ENCODE measurements at regions not wholly inside any gene's neighbourhood (a gene's known extent, or its start where the extent isn't known, plus 50 kb on each side); places are given as distances from the start of the nearest gene placed in this dataset.

DNA sequence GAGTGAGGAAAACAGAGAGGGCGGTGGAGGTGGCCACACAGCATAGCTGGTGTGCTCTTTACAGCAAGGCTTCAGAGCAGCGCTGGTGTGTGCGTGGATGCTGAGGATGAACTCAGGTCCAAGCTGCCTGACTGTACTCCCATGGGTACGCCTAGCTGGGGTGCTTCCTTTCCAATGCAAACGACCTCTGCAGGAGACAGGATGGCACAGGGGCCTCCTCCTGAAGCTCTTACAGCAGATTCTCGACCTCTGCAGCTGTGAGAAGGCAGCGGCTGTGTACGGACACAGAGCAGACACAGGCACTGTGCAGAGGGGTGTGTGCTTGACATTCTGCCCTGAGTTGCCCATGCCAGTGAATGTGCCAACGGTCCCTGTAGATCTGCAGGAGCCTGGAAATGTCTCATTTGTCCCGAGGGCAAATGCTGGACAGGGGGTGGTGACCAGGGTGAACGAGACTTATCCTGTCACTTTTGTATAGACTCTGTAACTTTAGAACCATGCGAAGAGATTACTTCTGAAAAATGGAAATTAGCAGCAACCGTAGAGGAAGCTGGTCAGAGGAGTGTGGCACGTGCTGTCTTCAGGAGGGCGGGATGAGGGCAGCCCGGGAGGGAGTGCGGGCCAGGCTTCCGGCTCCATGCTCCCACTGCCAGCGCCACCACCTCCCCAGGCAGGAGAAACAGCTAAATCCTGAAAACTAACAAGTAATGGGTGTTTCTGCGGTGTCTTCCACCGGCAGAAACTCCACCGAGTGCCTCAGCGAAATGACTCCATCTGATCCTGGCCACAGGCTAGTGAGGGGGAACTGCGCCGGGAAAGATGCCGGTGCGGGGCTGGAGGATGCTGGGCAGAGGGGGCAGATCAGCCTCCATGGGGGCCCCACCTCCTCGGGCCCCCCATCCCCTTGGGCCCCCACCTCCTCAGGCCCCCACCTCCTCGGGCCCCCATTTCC is 120.9 kb upstream of the RPS6KA2 start:
- H3K27ac ChIP-seq: no peak overlapping the region
- H3K27me3 ChIP-seq: no peaks in the 10 kb centered on the region
- no peak for DNase-seq
- TF ChIP-seq, protein P1, sequence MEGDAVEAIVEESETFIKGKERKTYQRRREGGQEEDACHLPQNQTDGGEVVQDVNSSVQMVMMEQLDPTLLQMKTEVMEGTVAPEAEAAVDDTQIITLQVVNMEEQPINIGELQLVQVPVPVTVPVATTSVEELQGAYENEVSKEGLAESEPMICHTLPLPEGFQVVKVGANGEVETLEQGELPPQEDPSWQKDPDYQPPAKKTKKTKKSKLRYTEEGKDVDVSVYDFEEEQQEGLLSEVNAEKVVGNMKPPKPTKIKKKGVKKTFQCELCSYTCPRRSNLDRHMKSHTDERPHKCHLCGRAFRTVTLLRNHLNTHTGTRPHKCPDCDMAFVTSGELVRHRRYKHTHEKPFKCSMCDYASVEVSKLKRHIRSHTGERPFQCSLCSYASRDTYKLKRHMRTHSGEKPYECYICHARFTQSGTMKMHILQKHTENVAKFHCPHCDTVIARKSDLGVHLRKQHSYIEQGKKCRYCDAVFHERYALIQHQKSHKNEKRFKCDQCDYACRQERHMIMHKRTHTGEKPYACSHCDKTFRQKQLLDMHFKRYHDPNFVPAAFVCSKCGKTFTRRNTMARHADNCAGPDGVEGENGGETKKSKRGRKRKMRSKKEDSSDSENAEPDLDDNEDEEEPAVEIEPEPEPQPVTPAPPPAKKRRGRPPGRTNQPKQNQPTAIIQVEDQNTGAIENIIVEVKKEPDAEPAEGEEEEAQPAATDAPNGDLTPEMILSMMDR (IDR thresholded peaks at IDR 0.05): no peak
- TF ChIP-seq POLR2A (IDR thresholded peaks at IDR 0.05): no peak
- H3K9me3 ChIP-seq: no peaks in the 10 kb centered on the region
- H3K4me1 ChIP-seq: no peaks in the 10 kb centered on the region
- intact Hi-C loops (cut with DNase I; ENCODE audit: low total_unique reads): no loop called here
- no peak overlapping the region for H3K4me3 ChIP-seq
- H3K36me3 ChIP-seq: no peaks in the 10 kb centered on the region

DNA sequence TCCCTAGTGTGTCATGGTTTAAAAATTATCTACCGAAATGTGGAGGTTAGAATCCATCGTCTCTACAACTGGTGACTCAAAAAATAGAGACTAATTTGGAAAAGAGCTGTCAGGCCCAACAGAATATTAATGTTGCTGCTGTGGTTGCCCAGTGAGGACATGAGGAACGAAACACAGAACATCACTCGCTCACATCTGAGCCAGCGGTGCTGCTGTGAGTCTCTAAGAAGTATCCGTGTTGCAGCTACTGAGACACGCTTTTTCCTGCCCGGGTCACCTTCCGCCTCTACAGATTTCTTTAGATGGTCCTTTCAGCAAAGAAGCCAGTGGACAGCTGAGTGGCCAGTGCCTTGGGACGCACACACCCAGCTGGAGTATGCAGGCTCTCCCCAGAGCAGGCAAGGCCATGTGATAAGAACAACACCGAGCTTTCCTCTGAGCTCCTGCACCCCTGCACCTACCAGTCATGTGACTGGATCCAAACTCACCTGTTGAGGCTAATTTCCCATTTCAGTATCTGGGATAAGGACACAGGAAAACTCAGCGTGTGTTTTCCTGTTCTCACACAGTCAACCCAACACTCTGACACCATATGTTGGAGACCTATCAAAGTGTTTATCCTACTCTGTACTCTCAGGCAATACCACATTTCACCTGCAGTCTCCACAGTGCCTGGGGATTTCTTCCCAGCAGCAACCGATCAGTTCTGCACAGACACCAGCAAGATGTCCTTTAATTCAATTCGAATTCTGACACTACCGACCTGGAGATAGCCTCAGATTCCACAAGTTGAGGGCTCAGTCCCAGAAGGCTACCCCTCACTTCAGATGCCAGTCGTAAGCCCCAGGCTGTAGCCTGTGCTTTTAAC is 119.0 kb upstream of the RPS6KA2 start:
- intact Hi-C loops (cut with DNase I; ENCODE audit: low total_unique reads): no loop called here

DNA sequence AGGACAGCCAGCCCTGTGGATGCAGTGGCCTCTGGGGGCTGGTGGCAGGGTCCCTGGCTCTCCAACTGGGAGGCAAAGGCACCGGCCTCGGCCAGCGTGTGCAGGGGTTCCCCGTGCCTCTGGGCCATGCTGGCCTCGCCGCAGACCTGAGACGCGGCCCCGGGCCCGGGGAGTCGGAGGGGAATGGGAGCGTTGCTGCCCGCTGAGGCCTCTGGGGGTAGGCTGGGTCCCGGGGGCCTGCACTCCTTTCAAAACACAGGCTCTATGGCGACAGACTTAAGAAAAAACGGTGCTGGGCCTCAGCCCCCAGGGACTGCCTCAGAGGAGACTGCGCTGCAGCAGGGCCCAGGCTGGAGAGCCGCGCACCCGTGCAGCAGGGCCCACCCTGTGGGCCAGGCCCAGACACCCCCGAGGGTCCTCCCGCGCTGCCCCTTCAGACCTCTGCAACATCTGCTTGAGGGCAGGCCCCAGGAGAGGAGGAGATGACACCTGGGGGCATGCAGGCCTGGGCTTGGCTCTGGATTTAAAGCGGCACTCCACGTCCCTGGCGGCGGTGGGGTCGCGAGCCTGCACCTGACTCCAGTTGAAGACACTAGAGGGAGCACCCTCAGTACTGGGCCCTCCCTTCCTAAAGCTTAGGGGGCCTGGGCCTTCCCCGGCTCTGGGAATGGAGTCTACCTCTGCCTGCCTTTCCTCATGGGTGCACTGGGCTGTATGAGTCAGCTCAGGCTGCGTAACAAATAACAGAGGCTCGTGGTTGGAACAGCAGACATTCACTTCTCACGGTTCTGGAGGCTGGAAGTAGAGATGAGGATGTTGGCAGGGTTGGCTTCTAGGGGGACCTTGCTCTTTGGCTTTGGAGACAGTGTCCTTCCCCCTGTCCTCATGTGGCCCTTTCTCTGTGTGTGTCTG is 117.4 kb upstream of the RPS6KA2 start:
- Histone ChIP-seq H3K27me3 (no peaks in the 10 kb centered on the region), H3K36me3 (no peaks in the 10 kb centered on the region), H3K27ac (no peak overlapping the region), H3K9me3 (no peaks in the 10 kb centered on the region), H3K4me1 (no peaks in the 10 kb centered on the region), H3K4me3 (no peak overlapping the region)
- intact Hi-C loops (cut with DNase I; ENCODE audit: low total_unique reads): no loop called here
- DNase-seq: no peak
- TF ChIP-seq POLR2A (IDR thresholded peaks at IDR 0.05): no peak
- TF ChIP-seq, protein P1 (IDR thresholded peaks at IDR 0.05): no peak

More for the DNA sequence above, 119.0 kb upstream of the RPS6KA2 start:
- no peak for DNase-seq
- H3K27ac ChIP-seq: no peak overlapping the region
- TF ChIP-seq POLR2A (IDR thresholded peaks at IDR 0.05): no peak
- TF ChIP-seq, protein P1 (IDR thresholded peaks at IDR 0.05): no peak
- H3K36me3 ChIP-seq: no peaks in the 10 kb centered on the region
- no peaks in the 10 kb centered on the region for H3K27me3 ChIP-seq
- no peaks in the 10 kb centered on the region for H3K4me1 ChIP-seq
- H3K9me3 ChIP-seq: no peaks in the 10 kb centered on the region
- H3K4me3 ChIP-seq: no peak overlapping the region

DNA sequence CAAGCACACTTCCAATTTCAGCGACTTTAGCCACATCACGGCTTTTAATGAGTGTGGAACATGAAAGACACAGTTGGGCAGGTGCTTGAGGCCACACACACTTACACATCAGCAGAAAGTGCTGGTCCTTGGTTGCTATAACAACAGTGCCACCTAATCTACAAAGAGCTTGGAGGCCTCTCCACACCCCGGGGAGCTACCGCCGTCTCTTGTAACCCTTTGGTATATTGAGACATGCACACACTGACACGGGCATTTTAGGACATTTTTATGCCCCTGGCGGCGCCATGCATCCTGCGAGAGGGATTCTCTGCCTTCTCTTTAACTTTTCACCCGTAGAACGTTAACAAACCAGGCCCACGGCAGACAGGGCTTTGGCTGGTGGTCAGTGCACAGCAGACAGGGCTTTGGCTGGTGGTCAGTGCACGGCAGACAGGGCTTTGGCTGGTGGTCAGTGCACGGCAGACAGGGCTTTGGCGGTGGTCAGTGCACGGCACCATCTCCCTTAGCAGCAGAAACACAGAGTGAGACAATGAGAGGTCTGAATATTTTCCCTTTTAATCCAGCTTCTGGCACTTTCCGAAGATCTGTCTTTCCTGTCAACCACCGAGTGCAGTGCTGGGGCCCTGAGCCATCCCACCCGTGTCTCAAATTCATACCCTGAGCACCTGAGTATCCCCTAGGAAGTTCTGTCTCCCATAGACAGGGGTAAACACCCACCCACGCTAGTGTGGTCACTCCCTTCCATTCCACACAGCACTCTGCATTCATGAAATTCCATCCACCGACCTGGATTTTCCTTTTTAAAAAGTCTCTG is 116.6 kb upstream of the RPS6KA2 start:
- H3K27ac ChIP-seq: no peak overlapping the region
- intact Hi-C loops (cut with DNase I; ENCODE audit: low total_unique reads): no loop called here
- no peaks in the 10 kb centered on the region for H3K4me1 ChIP-seq
- DNase-seq: no peak
- no peaks in the 10 kb centered on the region for H3K27me3 ChIP-seq
- no peak overlapping the region for H3K4me3 ChIP-seq
- no peak for TF ChIP-seq POLR2A (IDR thresholded peaks at IDR 0.05)
- TF ChIP-seq, protein P1 (IDR thresholded peaks at IDR 0.05): no peak
- H3K9me3 ChIP-seq: no peaks in the 10 kb centered on the region
- H3K36me3 ChIP-seq: no peaks in the 10 kb centered on the region
